ENCODE measurements at regions not wholly inside any gene's neighbourhood (a gene's known extent, or its start where the extent isn't known, plus 50 kb on each side); places are given as distances from the start of the nearest gene placed in this dataset.

GRCh38 chr5:125508225-125508624, 761.8 kb upstream of the ZNF608 start:
- TF ChIP-seq, protein P1, sequence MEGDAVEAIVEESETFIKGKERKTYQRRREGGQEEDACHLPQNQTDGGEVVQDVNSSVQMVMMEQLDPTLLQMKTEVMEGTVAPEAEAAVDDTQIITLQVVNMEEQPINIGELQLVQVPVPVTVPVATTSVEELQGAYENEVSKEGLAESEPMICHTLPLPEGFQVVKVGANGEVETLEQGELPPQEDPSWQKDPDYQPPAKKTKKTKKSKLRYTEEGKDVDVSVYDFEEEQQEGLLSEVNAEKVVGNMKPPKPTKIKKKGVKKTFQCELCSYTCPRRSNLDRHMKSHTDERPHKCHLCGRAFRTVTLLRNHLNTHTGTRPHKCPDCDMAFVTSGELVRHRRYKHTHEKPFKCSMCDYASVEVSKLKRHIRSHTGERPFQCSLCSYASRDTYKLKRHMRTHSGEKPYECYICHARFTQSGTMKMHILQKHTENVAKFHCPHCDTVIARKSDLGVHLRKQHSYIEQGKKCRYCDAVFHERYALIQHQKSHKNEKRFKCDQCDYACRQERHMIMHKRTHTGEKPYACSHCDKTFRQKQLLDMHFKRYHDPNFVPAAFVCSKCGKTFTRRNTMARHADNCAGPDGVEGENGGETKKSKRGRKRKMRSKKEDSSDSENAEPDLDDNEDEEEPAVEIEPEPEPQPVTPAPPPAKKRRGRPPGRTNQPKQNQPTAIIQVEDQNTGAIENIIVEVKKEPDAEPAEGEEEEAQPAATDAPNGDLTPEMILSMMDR (IDR thresholded peaks at IDR 0.05), result no peak
- TF ChIP-seq EZH2 (IDR thresholded peaks at IDR 0.05), result no peak
